Daoy (cell line): ENCODE measurements at regions not wholly inside any gene's neighbourhood (a gene's known extent, or its start where the extent isn't known, plus 50 kb on each side); places are given as distances from the start of the nearest gene placed in this dataset.
A peak's percentile ranks its signal among the peaks of the same experiment; 100 is the strongest.
"Not testable (repeated sequence)": the region's sequence is repeated elsewhere in the genome, so short reads cannot be mapped to it uniquely, and the experiment has no call there.

Source experiments
- DNase-seq: peaks from one replicate; pipeline ENCODE4 v3.0.0-alpha.2; 2015; ENCODE audit warnings: low read depth

- DNase-seq = no peak
These were observed 1307.2 kb downstream of the EFNA5 start for GRCh38 chr5:106363578-106363977.

DNA sequence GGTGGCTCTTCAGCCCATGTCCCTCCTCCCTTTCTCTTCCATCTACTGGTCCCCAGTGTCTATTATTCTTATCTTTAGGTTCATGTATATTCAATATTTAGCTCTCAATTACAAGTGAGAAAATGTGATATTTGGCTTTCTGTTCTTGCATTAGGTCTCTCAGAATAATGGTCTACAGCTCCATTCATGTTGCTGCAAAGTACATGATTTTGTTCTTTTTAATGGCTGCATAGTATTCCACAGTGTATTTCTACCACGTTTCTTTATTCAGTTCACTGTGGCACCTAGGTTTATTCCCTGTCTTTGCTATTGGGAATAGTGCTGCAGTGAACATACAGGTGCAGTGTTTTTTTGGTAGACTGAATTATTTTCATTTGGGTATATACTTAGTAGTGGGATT is 1308.8 kb downstream of the EFNA5 start:
- no peak for DNase-seq

DNA sequence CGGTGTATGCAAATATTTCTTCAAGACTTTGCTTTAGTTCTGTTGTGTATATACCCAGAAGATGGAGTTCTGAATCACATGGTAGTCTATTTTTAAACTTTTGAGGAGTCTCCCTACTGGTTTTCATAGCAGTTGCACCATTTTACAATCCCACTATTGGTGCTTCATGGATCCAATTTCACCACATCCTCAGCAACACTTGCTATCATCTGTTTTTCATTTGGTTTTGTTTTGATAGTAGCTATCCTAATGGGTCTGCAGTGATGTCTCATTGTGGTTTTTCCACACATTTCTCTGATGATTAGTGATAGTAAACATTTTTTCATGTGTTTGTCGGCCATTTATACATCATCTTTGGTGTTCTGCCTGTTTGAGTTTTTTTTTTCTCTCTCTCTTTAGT is 1339.3 kb downstream of the EFNA5 start:
- DNase-seq = peak; percentile 80

DNA sequence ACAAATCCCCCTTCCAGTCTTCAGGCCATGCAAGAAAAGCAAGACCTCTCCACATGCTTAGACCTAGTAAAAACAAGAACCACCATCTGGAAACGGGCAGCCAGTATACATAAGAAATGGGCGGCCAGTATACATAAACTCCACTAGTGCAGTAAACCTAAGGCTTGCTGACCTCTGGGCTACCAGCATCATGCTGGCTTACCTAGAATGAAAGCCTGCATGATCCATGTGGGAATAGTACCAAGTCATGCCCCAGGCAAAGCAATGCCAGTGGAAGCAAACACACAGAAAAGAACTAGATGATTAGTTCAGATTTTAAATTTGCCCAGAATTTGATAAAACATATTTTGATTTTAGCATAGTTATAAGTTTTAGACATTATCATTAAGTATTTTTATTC is 1346.4 kb downstream of the EFNA5 start:
- no peak for DNase-seq

DNA sequence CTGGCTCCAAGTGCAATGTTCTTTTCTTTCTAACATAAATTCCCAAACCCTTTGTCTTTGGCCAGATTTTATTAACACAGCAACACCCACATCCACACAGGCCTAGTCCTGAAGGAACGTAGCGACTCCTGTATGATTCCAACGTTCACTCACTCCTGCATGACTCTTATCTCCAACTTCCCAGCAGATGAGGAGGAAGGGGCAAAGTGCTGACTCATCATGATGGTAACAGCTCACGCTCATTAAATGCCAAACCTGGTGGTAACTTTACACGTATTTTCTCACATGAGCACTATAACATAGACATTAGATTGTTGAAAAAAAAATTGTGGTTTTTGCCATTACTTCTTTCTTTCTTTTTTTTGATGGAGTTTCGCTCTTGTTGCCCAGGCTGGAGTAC is 1349.5 kb downstream of the EFNA5 start:
- peak; percentile 57 for DNase-seq

GRCh38 chr5:106314221-106314824 is 1356.4 kb downstream of the EFNA5 start:
- no peak for DNase-seq

GRCh38 chr5:106312360-106312759 is 1358.4 kb downstream of the EFNA5 start:
- DNase-seq = peak; percentile 12

DNA sequence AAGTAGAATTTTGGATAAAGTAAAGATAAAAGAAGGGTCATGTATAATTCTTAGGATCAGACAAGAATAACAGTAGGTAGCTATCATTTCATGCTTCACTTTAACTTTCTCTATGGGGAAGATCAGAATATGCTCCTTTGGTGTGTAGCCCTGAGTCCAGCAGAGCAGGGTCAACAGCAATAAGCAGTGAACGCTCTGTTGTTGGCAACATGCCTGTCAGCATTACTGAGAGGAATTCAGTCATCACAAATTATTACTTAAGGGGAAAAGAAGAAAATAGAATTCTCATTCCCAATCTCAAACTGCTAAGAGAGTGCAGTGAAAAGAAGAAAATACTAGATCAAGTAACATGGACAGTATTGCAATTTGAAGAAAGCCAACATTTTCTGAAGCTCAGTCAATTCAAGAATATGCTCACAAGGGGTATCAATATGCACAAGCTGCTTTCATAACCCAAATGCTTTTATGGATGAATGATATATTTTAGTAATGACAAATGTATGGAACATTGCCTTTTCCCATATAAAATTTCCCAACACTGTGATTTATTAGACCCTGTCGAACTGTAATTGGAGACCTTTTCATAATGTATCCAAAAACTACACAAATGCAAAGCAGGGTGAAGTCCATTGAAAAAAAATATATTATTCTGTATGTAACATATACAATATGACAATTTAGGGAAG is 1359.4 kb downstream of the EFNA5 start:
- no peak for DNase-seq

DNA sequence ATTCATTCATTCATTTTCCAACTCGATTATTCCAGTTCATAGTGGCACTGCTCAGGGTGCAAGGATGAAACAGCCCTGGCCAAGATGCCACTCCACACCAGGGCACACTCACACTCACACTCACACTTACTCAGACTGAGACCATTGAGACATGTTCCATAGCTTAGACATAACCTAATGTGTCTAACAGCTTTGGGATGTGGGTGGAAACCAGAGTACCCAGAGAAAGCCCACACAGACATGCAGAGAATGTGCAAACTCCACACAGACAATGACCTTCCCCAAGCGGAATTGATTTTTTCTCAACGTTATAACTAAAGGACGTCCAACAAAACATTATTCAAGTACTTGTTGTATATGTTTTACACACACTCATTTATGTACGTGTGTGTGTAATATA is 1363.5 kb downstream of the EFNA5 start:
- DNase-seq = no peak

- no peak for DNase-seq
These were observed 1364.3 kb downstream of the EFNA5 start for GRCh38 chr5:106306313-106307028.

DNA sequence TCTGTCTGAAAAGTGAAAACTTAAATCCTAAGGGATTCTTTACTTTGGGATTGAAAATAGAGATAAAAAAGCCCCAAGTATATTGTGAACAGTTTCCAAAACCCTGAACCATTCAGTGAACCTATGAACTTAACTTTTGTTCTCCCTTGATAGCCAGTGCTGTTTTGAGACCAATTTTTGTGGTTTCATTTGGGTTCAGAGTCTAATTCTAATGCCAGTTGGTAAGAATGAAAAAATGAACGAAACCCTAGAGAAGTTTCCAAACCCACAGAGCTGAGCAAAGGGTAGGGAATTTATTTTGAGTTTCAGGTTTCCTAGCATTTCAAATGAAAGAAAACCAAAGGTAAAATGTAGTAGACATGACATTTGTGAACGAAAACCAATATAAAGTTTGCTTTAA is 1366.8 kb downstream of the EFNA5 start:
- DNase-seq = no peak

DNA sequence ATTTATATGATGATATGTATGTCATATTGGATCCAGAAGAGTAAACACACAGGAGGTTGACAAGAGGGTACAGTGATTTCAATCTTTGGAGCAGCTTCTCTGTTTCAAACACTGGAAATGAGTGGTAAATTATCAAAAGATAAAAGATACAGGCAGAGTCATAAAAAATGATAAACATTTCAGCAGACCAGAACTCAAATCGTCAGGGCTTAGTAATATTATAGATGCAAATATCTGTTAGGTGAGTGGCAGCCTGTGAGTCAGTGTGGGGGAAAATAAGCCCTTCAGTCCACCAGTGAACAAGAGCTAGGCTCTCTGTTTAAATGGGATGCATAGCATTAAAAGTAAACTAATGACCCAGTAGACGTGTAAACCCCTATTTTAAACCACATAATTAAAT is 1378.1 kb downstream of the EFNA5 start:
- peak; percentile 55 for DNase-seq

- DNase-seq = peak; percentile 29
These were observed 1379.9 kb downstream of the EFNA5 start for GRCh38 chr5:106290841-106291240.

- DNase-seq = peak; percentile 24
These were observed 1381.8 kb downstream of the EFNA5 start for GRCh38 chr5:106288979-106289378.

- no peak for DNase-seq
These were observed 1393.1 kb downstream of the EFNA5 start for GRCh38 chr5:106277540-106278096.

- DNase-seq = peak; percentile 17
These were observed 1401.4 kb downstream of the EFNA5 start for GRCh38 chr5:106269252-106269843.

- DNase-seq = no peak
These were observed 1403.5 kb downstream of the EFNA5 start for GRCh38 chr5:106267256-106267655.

GRCh38 chr5:106262395-106262794 is 1408.3 kb downstream of the EFNA5 start:
- DNase-seq = no peak

- not testable (repeated sequence) for DNase-seq
These were observed 1411.2 kb downstream of the EFNA5 start for GRCh38 chr5:106259431-106260090.

DNA sequence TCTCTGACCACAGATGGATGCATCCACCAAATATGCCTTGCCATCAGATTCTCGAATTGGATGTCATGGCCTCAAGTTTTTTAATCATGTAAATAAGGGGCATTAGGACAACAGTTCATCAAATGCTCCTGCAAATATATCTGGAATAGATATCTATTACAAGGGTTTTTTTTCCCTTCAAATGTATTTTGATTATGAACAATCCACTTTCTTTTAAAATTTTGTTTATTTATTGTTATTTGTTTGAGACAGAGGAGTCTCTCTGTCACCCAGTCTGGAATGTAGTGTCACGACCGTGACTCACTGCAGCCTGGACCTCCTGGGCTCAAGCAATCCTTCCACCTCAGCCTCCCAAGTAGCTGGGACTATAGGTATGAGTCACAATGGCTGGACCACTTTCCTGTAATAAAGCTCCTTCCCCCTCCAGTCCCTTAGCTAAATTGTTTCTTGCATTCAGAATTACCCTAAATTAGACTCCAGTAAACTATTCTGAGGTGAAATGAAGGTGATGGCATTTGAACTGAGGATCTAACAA is 1412.1 kb downstream of the EFNA5 start:
- DNase-seq = peak; percentile 85

DNA sequence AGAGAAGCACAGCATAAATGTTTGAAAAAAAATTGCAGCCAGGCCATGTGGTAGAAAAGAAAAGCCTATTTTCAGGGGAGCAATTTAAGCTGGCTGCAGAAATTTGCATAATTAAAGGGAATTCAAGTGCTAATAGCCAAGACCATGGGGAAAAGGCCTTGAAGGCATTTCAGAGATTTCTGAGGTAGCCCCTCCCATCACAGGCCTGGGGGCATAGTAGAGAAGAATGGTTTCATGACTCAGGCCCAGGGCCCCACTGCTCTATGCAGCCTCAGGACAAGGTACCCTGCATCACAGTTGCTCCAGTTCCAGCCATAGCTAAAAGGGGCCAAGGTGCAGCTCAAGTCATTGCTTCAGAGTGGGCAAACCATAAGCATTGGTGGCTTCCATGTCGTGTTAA is 1416.0 kb downstream of the EFNA5 start:
- DNase-seq = no peak
